ENCODE measurements at regions not wholly inside any gene's neighbourhood (a gene's known extent, or its start where the extent isn't known, plus 50 kb on each side); places are given as distances from the start of the nearest gene placed in this dataset.
"Not testable (repeated sequence)": the region's sequence is repeated elsewhere in the genome, so short reads cannot be mapped to it uniquely, and the experiment has no call there.

DNA sequence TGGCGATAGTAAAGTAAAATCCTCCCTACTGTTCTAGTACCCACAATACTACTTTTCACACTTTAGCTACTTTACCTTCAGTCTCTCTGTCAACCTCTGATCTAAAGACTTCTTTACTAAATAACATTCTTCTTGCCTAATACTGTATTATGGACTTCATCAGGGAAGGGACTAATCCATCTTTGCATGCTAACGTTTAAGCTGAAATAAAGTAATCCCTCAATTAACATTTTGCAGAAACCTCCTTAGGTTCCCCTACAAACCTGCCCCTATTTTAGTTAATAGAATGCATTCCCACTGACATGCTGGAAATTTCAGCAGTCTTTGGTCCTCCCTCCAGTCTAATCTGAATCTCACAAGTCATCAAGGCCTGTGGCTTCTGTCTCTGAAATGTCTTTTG is 99.1 kb upstream of the NBPF8 start:
- H3K4me3 ChIP-seq (ENCODE audit: low read depth, low read length, poor library complexity, severe bottlenecking); H2AFZ ChIP-seq (ENCODE audit: low read length); H3K4me1 ChIP-seq (ENCODE audit: insufficient read depth, low read length, poor library complexity, severe bottlenecking); H3K9me3 ChIP-seq (ENCODE audit: low read length); DNase-seq (ENCODE audit: low spot score); H3K9me2 ChIP-seq (ENCODE audit: insufficient read depth, low read length); intact Hi-C loops (cut with micrococcal nuclease; ENCODE audit: unreplicated experiment); POLR2A ChIA-PET; H4K20me1 ChIP-seq (ENCODE audit: insufficient read depth, low read length); BruUV-seq (replicated peaks); CTCF ChIA-PET (ENCODE audit: unreplicated experiment); H3K36me3 ChIP-seq (ENCODE audit: insufficient read depth, low read length); H3K79me2 ChIP-seq (ENCODE audit: insufficient read depth, low read depth, low read length); H3K4me2 ChIP-seq (ENCODE audit: low read length); H3K27ac ChIP-seq (ENCODE audit: low read depth, low read length, poor library complexity, severe bottlenecking): not testable (repeated sequence)

- H3K9me3 ChIP-seq (ENCODE audit: low read length); H3K4me1 ChIP-seq (ENCODE audit: insufficient read depth, low read length, poor library complexity, severe bottlenecking); H3K79me2 ChIP-seq (ENCODE audit: insufficient read depth, low read depth, low read length); CTCF ChIA-PET (ENCODE audit: unreplicated experiment); POLR2A ChIA-PET; H3K9me2 ChIP-seq (ENCODE audit: insufficient read depth, low read length); H3K36me3 ChIP-seq (ENCODE audit: insufficient read depth, low read length); H3K4me2 ChIP-seq (ENCODE audit: low read length); H4K20me1 ChIP-seq (ENCODE audit: insufficient read depth, low read length); H3K4me3 ChIP-seq (ENCODE audit: low read depth, low read length, poor library complexity, severe bottlenecking); intact Hi-C loops (cut with micrococcal nuclease; ENCODE audit: unreplicated experiment); H3K27ac ChIP-seq (ENCODE audit: low read depth, low read length, poor library complexity, severe bottlenecking); H2AFZ ChIP-seq (ENCODE audit: low read length); BruUV-seq (replicated peaks); DNase-seq (ENCODE audit: low spot score): not testable (repeated sequence)
Measured at GRCh38 chr1:120311930-120312329, 102.9 kb upstream of the NBPF8 start.

- H3K4me2 ChIP-seq (ENCODE audit: low read length); intact Hi-C loops (cut with micrococcal nuclease; ENCODE audit: unreplicated experiment); POLR2A ChIA-PET; H3K9me3 ChIP-seq (ENCODE audit: low read length); H4K20me1 ChIP-seq (ENCODE audit: insufficient read depth, low read length); H3K9me2 ChIP-seq (ENCODE audit: insufficient read depth, low read length); H2AFZ ChIP-seq (ENCODE audit: low read length); H3K4me3 ChIP-seq (ENCODE audit: low read depth, low read length, poor library complexity, severe bottlenecking); CTCF ChIA-PET (ENCODE audit: unreplicated experiment); H3K27ac ChIP-seq (ENCODE audit: low read depth, low read length, poor library complexity, severe bottlenecking); H3K79me2 ChIP-seq (ENCODE audit: insufficient read depth, low read depth, low read length); H3K36me3 ChIP-seq (ENCODE audit: insufficient read depth, low read length); BruUV-seq (replicated peaks); DNase-seq (ENCODE audit: low spot score); H3K4me1 ChIP-seq (ENCODE audit: insufficient read depth, low read length, poor library complexity, severe bottlenecking): not testable (repeated sequence)
Measured at GRCh38 chr1:120308940-120309578, 105.8 kb upstream of the NBPF8 start.

GRCh38 chr1:120305046-120305445 is 109.8 kb upstream of the NBPF8 start:
- H3K27ac ChIP-seq (ENCODE audit: low read depth, low read length, poor library complexity, severe bottlenecking); intact Hi-C loops (cut with micrococcal nuclease; ENCODE audit: unreplicated experiment); H3K4me1 ChIP-seq (ENCODE audit: insufficient read depth, low read length, poor library complexity, severe bottlenecking); BruUV-seq (replicated peaks); CTCF ChIA-PET (ENCODE audit: unreplicated experiment); H3K79me2 ChIP-seq (ENCODE audit: insufficient read depth, low read depth, low read length); H3K4me3 ChIP-seq (ENCODE audit: low read depth, low read length, poor library complexity, severe bottlenecking); H3K9me3 ChIP-seq (ENCODE audit: low read length); H4K20me1 ChIP-seq (ENCODE audit: insufficient read depth, low read length); H3K36me3 ChIP-seq (ENCODE audit: insufficient read depth, low read length); POLR2A ChIA-PET; DNase-seq (ENCODE audit: low spot score); H3K9me2 ChIP-seq (ENCODE audit: insufficient read depth, low read length); H2AFZ ChIP-seq (ENCODE audit: low read length); H3K4me2 ChIP-seq (ENCODE audit: low read length): not testable (repeated sequence)

GRCh38 chr1:120304341-120304740 is 110.5 kb upstream of the NBPF8 start:
- intact Hi-C loops (cut with micrococcal nuclease; ENCODE audit: unreplicated experiment); DNase-seq (ENCODE audit: low spot score); H3K9me2 ChIP-seq (ENCODE audit: insufficient read depth, low read length); H4K20me1 ChIP-seq (ENCODE audit: insufficient read depth, low read length); BruUV-seq (replicated peaks); H3K9me3 ChIP-seq (ENCODE audit: low read length); H2AFZ ChIP-seq (ENCODE audit: low read length); H3K4me3 ChIP-seq (ENCODE audit: low read depth, low read length, poor library complexity, severe bottlenecking); H3K4me1 ChIP-seq (ENCODE audit: insufficient read depth, low read length, poor library complexity, severe bottlenecking); H3K79me2 ChIP-seq (ENCODE audit: insufficient read depth, low read depth, low read length); H3K4me2 ChIP-seq (ENCODE audit: low read length); H3K27ac ChIP-seq (ENCODE audit: low read depth, low read length, poor library complexity, severe bottlenecking); POLR2A ChIA-PET; CTCF ChIA-PET (ENCODE audit: unreplicated experiment); H3K36me3 ChIP-seq (ENCODE audit: insufficient read depth, low read length): not testable (repeated sequence)

Measured in OCI-LY7 (cell line).